HCT116 (cell line): ENCODE measurements at regions not wholly inside any gene's neighbourhood (a gene's known extent, or its start where the extent isn't known, plus 50 kb on each side); places are given as distances from the start of the nearest gene placed in this dataset.

Experiments
- ATAC-seq: fragments of 200-7000 bp; cut with Tn5 transposase; 2 replicates; pipeline ENCODE4 v1.9.1; 2020; ENCODE audit warnings: mild to moderate bottlenecking, moderate library complexity
- BruUV-seq: library from RNA; stranded (reverse); fragments of 400-500 nt; replicated peaks from 2 replicates; lab custom pipeline; 2021; lab: Mats Ljungman, UMichigan
- CTCF ChIA-PET: fragments of 300-600 bp; sonication (Branson Sonifier 250); formaldehyde crosslinking; loops from one replicate; lab custom pipeline; 2021; ENCODE audit warnings: antibody characterized with exemption; lab: Charles Lee
- POLR2A ChIA-PET: fragments of 300-600, 350-600 bp; sonication (Branson Sonifier 250); formaldehyde crosslinking; loops from one replicate; lab custom pipeline; 2021; ENCODE audit warnings: antibody characterized with exemption; lab: Charles Lee
- RAD21 ChIA-PET, 2 experiments: fragments of 300-600 bp; sonication (Branson Sonifier 250); formaldehyde crosslinking; loops; one replicate each; lab custom pipeline; 2023; ENCODE audit warnings: low total read pairs in 2 of 2; ENCODE audit not compliant: uncharacterized antibody in 2 of 2, unreplicated experiment in 2 of 2, low non-redundant PET in 1 of 2; lab: Charles Lee
- DNase-seq: peaks from one replicate; pipeline ENCODE4 v3.0.0-alpha.2; 2010; ENCODE audit warnings: low read depth, low spot score
- H2AFZ ChIP-seq: fragments of 200-600 bp; shearing (Covaris generic), sonication (generic); 2 replicates; pipeline ENCODE4 v1.6.1; 2017; ENCODE audit warnings: low read depth, mixed run types, mixed read lengths, antibody characterized with exemption, low read length; ENCODE audit not compliant: poor library complexity, severe bottlenecking
- H3K27ac ChIP-seq: 2 replicates; pipeline ENCODE4 v1.5.1; 2012; ENCODE audit warnings: low read depth, low read length
- H3K27me3 ChIP-seq: fragments of 200-600 bp; sonication (generic); 2 replicates; pipeline ENCODE4 v1.6.1; 2016; ENCODE audit warnings: mixed run types, low read length, mixed read lengths; ENCODE audit not compliant: insufficient read depth
- H3K36me3 ChIP-seq, 2 experiments: fragments of 200-500 bp in 1 of 2; fragments of 200-600 bp in 1 of 2; sonication (Bioruptor generic) in 1 of 2; sonication (generic) in 1 of 2; 2 replicates each; pipeline versions ENCODE4 v1.5.1 to v1.6.1; 2014 to 2016; ENCODE audit warnings: low read length in 2 of 2, inconsistent platforms in 1 of 2, mixed read lengths in 1 of 2, mixed run types in 1 of 2; ENCODE audit not compliant: insufficient read depth in 2 of 2, control insufficient read depth in 1 of 2
- H3K4me1 ChIP-seq, 2 experiments: fragments of 200-600 bp in 1 of 2; sonication (generic) in 1 of 2; 2 replicates each; pipeline versions ENCODE4 v1.5.1 to v1.6.1; 2012 to 2017; ENCODE audit warnings: low read length in 2 of 2, inconsistent platforms in 1 of 2, mild to moderate bottlenecking in 1 of 2, mixed read lengths in 1 of 2, mixed run types in 1 of 2, moderate library complexity in 1 of 2; ENCODE audit not compliant: insufficient read depth in 2 of 2, control insufficient read depth in 1 of 2
- H3K4me2 ChIP-seq: fragments of 200-600 bp; sonication (generic); 2 replicates; pipeline ENCODE4 v1.6.1; 2017; ENCODE audit warnings: mixed run types, low read length, mixed read lengths
- H3K4me3 ChIP-seq, 2 experiments: fragments of 200-600 bp in 1 of 2; sonication (generic) in 1 of 2; replicated peaks in 1 of 2; 2 replicates each; pipeline ENCODE4 v1.5.1; 2011 to 2016; ENCODE audit warnings: low read length in 2 of 2, control low read depth in 1 of 2, low read depth in 1 of 2, mild to moderate bottlenecking in 1 of 2, mixed read lengths in 1 of 2, mixed run types in 1 of 2
- H3K79me2 ChIP-seq: fragments of 200-600 bp; sonication (generic); 2 replicates; pipeline ENCODE4 v1.6.1; 2017; ENCODE audit warnings: mild to moderate bottlenecking, mixed run types, low read length, moderate library complexity, mixed read lengths; ENCODE audit not compliant: insufficient read depth
- H3K9ac ChIP-seq: fragments of 200-600 bp; sonication (generic); 2 replicates; pipeline ENCODE4 v1.6.1; 2016; ENCODE audit warnings: low read length, mixed read lengths
- H3K9me2 ChIP-seq: fragments of 200-600 bp; sonication (generic), shearing (Covaris generic); 2 replicates; pipeline ENCODE4 v1.6.1; 2017; ENCODE audit warnings: mixed run types, mild to moderate bottlenecking, moderate library complexity; ENCODE audit not compliant: insufficient read depth
- H3K9me3 ChIP-seq, 2 experiments: fragments of 200-500 bp in 1 of 2; fragments of 200-600 bp in 1 of 2; sonication (Bioruptor generic) in 1 of 2; sonication (generic) in 1 of 2; 2 replicates each; pipeline ENCODE4 v1.6.1; 2014 to 2017; ENCODE audit warnings: low read length in 2 of 2, mixed read lengths in 2 of 2, inconsistent platforms in 1 of 2, low read depth in 1 of 2, mild to moderate bottlenecking in 1 of 2, mixed run types in 1 of 2, moderate library complexity in 1 of 2; ENCODE audit not compliant: control insufficient read depth in 1 of 2, insufficient read depth in 1 of 2
- H4K20me1 ChIP-seq: fragments of 200-600 bp; sonication (generic), shearing (Covaris generic); 2 replicates; pipeline ENCODE4 v1.6.1; 2017; ENCODE audit warnings: mixed run types, mild to moderate bottlenecking, moderate library complexity; ENCODE audit not compliant: insufficient read depth
- CBX3 ChIP-seq: IDR thresholded peaks from 2 replicates; pipeline ENCODE4 v1.6.1; 2012; ENCODE audit warnings: low read depth
- CEBPB ChIP-seq: IDR thresholded peaks from 2 replicates; pipeline ENCODE4 v1.6.1; 2012; ENCODE audit warnings: low read depth
- EGR1 ChIP-seq: IDR thresholded peaks from 2 replicates; pipeline ENCODE4 v1.6.1; 2012; ENCODE audit warnings: low read depth
- ELF1 ChIP-seq: IDR thresholded peaks from 2 replicates; pipeline ENCODE4 v1.6.1; 2012; ENCODE audit warnings: low read depth, borderline replicate concordance
- EZH2 ChIP-seq: fragments of 200-600 bp; sonication (generic); IDR thresholded peaks from 2 replicates; pipeline ENCODE4 v1.6.1; 2017; ENCODE audit warnings: antibody characterized with exemption, mixed run types
- EZH2phosphoT487 ChIP-seq: fragments of 200-600 bp; IDR thresholded peaks from 2 replicates; pipeline ENCODE4 v1.6.1; 2018; ENCODE audit warnings: antibody characterized with exemption, borderline replicate concordance
- FOSL1 ChIP-seq: IDR thresholded peaks from 2 replicates; pipeline ENCODE4 v1.6.1; 2012; ENCODE audit warnings: low read depth
- POLR2A ChIP-seq: IDR thresholded peaks from 2 replicates; pipeline ENCODE4 v1.7.0; 2011; ENCODE audit warnings: borderline replicate concordance; ENCODE audit not compliant: insufficient read depth, insufficient read length; ENCODE audit errors: extremely low read depth
- POLR2AphosphoS5 ChIP-seq: IDR thresholded peaks from 2 replicates; pipeline ENCODE4 v1.6.1; 2011; ENCODE audit warnings: mild to moderate bottlenecking, low read depth, low read length, moderate library complexity
- RAD21 ChIP-seq: IDR thresholded peaks from 2 replicates; pipeline ENCODE4 v1.6.1; 2012; ENCODE audit warnings: low read depth, mild to moderate bottlenecking
- SP1 ChIP-seq: IDR thresholded peaks from 2 replicates; pipeline ENCODE4 v1.6.1; 2012; ENCODE audit warnings: low read depth
- SRF ChIP-seq: IDR thresholded peaks from 2 replicates; pipeline ENCODE4 v1.6.1; 2012; ENCODE audit warnings: low read depth
- TCF7L2 ChIP-seq: IDR thresholded peaks from 2 replicates; pipeline ENCODE4 v1.7.0; 2011; ENCODE audit warnings: borderline replicate concordance, inconsistent platforms; ENCODE audit not compliant: insufficient read depth, insufficient read length; ENCODE audit errors: extremely low read depth
- YY1 ChIP-seq: IDR thresholded peaks from 2 replicates; pipeline ENCODE4 v1.6.1; 2011; ENCODE audit warnings: low read length, low read depth, moderate library complexity, mild to moderate bottlenecking; ENCODE audit not compliant: insufficient replicate concordance; ENCODE audit errors: extremely low read depth
- ZFX ChIP-seq: fragments of 450-650 bp; IDR thresholded peaks from 2 replicates; pipeline ENCODE4 v1.6.1; 2017
- intact Hi-C: fragments of 100-400 bp; cut with micrococcal nuclease; formaldehyde crosslinking; loops from 2 replicates; pipeline ENCODE4 v1.10.0; 2022
- TF ChIP-seq, protein P1 (sequence below): IDR thresholded peaks from 2 replicates; pipeline ENCODE4 v1.6.1; 2011; ENCODE audit warnings: mild to moderate bottlenecking, low read length, moderate library complexity; ENCODE audit not compliant: insufficient replicate concordance; ENCODE audit errors: extremely low read depth
- TF ChIP-seq, protein P2 (sequence below): IDR thresholded peaks from 2 replicates; pipeline ENCODE4 v1.6.1; 2012
- TF ChIP-seq, protein P3 (sequence below): IDR thresholded peaks from 2 replicates; pipeline ENCODE4 v1.6.1; 2012; ENCODE audit warnings: low read depth
- TF ChIP-seq, protein P4 (sequence below), 3 experiments: fragments of 200-600 bp in 1 of 3; sonication (generic) in 1 of 3; IDR thresholded peaks in 2 of 3; conservative IDR thresholded peaks in 1 of 3; 2 replicates each; pipeline ENCODE4 v1.5.1; 2012 to 2017; ENCODE audit warnings: low read depth in 2 of 3, low read length in 2 of 3, antibody characterized with exemption in 1 of 3, borderline replicate concordance in 1 of 3, control low read depth in 1 of 3, mild to moderate bottlenecking in 1 of 3, mixed read lengths in 1 of 3, mixed run types in 1 of 3, moderate library complexity in 1 of 3; ENCODE audit not compliant: insufficient read depth in 1 of 3
- TF ChIP-seq, protein P5 (sequence below): IDR thresholded peaks from 2 replicates; pipeline ENCODE4 v1.6.1; 2012

DNA sequence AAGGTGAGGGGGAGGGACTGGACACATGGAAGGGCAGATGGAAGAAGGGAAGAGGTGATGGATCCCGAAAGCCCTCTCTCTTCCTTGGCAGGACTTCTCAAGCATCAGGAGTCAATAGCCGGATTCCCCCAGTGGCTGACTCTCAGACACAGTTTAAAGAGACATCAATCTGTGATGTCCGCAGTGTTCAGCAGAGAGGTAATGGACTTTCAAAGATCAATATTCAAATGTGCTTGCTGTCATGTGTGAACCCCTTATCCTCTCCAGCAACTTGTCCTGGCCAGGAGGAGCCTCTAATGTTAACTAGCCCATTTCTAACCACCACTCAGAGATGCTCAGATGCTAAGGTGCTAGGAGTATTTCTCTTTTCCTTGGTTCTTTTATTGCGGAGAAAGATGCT, 392.2 kb downstream of the IRX1 start:
- no peak for ATAC-seq
- Histone ChIP-seq H3K9me3 (peaks cover 3 to 30% of the 10 kb centered on the region in 2 experiments; a peak in 2 of 4 replicates), H2AFZ (no peak overlapping the region), H3K36me3 (no peaks in the 10 kb centered on the region), H3K4me1 (no peaks in the 10 kb centered on the region), H3K4me2 (no peak overlapping the region), H3K9me2 (no peaks in the 10 kb centered on the region), H3K27ac (no peak overlapping the region), H4K20me1 (no peaks in the 10 kb centered on the region), H3K9ac (no peak overlapping the region), H3K27me3 (no peaks in the 10 kb centered on the region), H3K4me3 (no peak overlapping the region), H3K79me2 (no peaks in the 10 kb centered on the region)
- CTCF ChIA-PET, result no interaction called here
- POLR2A ChIA-PET, result no interaction called here
- RAD21 ChIA-PET, result no interaction called here
- DNase-seq, result no peak
- no TSS peak for BruUV-seq
- intact Hi-C loops, result no loop called here
- TF ChIP-seq, protein P1, sequence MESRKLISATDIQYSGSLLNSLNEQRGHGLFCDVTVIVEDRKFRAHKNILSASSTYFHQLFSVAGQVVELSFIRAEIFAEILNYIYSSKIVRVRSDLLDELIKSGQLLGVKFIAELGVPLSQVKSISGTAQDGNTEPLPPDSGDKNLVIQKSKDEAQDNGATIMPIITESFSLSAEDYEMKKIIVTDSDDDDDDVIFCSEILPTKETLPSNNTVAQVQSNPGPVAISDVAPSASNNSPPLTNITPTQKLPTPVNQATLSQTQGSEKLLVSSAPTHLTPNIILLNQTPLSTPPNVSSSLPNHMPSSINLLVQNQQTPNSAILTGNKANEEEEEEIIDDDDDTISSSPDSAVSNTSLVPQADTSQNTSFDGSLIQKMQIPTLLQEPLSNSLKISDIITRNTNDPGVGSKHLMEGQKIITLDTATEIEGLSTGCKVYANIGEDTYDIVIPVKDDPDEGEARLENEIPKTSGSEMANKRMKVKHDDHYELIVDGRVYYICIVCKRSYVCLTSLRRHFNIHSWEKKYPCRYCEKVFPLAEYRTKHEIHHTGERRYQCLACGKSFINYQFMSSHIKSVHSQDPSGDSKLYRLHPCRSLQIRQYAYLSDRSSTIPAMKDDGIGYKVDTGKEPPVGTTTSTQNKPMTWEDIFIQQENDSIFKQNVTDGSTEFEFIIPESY, result no peak
- TF ChIP-seq YY1 (no peak), RAD21 (no peak), SRF (no peak), CBX3 (no peak), TCF7L2 (no peak), POLR2A (no peak), CEBPB (no peak), ELF1 (no peak), FOSL1 (no peak), EZH2 (no peak), SP1 (no peak), POLR2AphosphoS5 (no peak), EGR1 (no peak), ZFX (no peak), EZH2phosphoT487 (no peak)
- TF ChIP-seq, protein P2, sequence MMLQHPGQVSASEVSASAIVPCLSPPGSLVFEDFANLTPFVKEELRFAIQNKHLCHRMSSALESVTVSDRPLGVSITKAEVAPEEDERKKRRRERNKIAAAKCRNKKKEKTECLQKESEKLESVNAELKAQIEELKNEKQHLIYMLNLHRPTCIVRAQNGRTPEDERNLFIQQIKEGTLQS, result no peak
- TF ChIP-seq, protein P3, sequence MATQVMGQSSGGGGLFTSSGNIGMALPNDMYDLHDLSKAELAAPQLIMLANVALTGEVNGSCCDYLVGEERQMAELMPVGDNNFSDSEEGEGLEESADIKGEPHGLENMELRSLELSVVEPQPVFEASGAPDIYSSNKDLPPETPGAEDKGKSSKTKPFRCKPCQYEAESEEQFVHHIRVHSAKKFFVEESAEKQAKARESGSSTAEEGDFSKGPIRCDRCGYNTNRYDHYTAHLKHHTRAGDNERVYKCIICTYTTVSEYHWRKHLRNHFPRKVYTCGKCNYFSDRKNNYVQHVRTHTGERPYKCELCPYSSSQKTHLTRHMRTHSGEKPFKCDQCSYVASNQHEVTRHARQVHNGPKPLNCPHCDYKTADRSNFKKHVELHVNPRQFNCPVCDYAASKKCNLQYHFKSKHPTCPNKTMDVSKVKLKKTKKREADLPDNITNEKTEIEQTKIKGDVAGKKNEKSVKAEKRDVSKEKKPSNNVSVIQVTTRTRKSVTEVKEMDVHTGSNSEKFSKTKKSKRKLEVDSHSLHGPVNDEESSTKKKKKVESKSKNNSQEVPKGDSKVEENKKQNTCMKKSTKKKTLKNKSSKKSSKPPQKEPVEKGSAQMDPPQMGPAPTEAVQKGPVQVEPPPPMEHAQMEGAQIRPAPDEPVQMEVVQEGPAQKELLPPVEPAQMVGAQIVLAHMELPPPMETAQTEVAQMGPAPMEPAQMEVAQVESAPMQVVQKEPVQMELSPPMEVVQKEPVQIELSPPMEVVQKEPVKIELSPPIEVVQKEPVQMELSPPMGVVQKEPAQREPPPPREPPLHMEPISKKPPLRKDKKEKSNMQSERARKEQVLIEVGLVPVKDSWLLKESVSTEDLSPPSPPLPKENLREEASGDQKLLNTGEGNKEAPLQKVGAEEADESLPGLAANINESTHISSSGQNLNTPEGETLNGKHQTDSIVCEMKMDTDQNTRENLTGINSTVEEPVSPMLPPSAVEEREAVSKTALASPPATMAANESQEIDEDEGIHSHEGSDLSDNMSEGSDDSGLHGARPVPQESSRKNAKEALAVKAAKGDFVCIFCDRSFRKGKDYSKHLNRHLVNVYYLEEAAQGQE, result no peak
- TF ChIP-seq, protein P4, sequence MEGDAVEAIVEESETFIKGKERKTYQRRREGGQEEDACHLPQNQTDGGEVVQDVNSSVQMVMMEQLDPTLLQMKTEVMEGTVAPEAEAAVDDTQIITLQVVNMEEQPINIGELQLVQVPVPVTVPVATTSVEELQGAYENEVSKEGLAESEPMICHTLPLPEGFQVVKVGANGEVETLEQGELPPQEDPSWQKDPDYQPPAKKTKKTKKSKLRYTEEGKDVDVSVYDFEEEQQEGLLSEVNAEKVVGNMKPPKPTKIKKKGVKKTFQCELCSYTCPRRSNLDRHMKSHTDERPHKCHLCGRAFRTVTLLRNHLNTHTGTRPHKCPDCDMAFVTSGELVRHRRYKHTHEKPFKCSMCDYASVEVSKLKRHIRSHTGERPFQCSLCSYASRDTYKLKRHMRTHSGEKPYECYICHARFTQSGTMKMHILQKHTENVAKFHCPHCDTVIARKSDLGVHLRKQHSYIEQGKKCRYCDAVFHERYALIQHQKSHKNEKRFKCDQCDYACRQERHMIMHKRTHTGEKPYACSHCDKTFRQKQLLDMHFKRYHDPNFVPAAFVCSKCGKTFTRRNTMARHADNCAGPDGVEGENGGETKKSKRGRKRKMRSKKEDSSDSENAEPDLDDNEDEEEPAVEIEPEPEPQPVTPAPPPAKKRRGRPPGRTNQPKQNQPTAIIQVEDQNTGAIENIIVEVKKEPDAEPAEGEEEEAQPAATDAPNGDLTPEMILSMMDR (IDR thresholded peaks at IDR 0.05 in 2 of 3, conservative IDR thresholded peaks at IDR 0.05 in 1 of 3; ENCODE audit: borderline replicate concordance in 1 of 3, insufficient read depth in 1 of 3, low read depth in 2 of 3, low read length in 2 of 3), result no peak
- TF ChIP-seq, protein P5, sequence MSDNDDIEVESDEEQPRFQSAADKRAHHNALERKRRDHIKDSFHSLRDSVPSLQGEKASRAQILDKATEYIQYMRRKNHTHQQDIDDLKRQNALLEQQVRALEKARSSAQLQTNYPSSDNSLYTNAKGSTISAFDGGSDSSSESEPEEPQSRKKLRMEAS, result no peak
- TF ChIP-seq, all 23 proteins: peak for 0
